Activated CD8-positive, alpha-beta T cell treated with anti-CD3 and anti-CD28 coated beads for 36 hours (primary cell): ENCODE measurements at regions not wholly inside any gene's neighbourhood (a gene's known extent, or its start where the extent isn't known, plus 50 kb on each side); places are given as distances from the start of the nearest gene placed in this dataset.

ENCODE experiments used
- ATAC-seq: fragments of 200-7000 bp; cut with Tn5 transposase; one replicate; pipeline ENCODE4 v1.10.0; 2021; ENCODE audit warnings: mild to moderate bottlenecking, moderate library complexity
- CTCF ChIA-PET: fragments of 350-600 bp; sonication (Branson Sonifier 250); formaldehyde crosslinking; loops from one replicate; lab custom pipeline; 2021; ENCODE audit warnings: antibody characterized with exemption; lab: Charles Lee
- POLR2A ChIA-PET: fragments of 350-600 bp; sonication (Branson Sonifier 250); formaldehyde crosslinking; loops from one replicate; lab custom pipeline; 2021; ENCODE audit warnings: antibody characterized with exemption; lab: Charles Lee
- DNase-seq: peaks from one replicate; pipeline ENCODE4 v3.0.0-alpha.2; 2020
- H3K27ac Mint-ChIP-seq: one replicate; pipeline ENCODE4 v1.8.0; 2021; ENCODE audit warnings: mild to moderate bottlenecking, mixed read lengths
- H3K27me3 Mint-ChIP-seq: one replicate; pipeline ENCODE4 v1.8.0; 2021; ENCODE audit warnings: mixed read lengths
- H3K36me3 Mint-ChIP-seq: one replicate; pipeline ENCODE4 v1.8.0; 2021; ENCODE audit warnings: low read depth, mixed read lengths
- H3K4me1 Mint-ChIP-seq: one replicate; pipeline ENCODE4 v1.8.0; 2021; ENCODE audit warnings: low read depth, mixed read lengths
- H3K4me3 Mint-ChIP-seq: one replicate; pipeline ENCODE4 v1.8.0; 2021; ENCODE audit warnings: mild to moderate bottlenecking, moderate library complexity, mixed read lengths
- H3K9me3 Mint-ChIP-seq: one replicate; pipeline ENCODE4 v1.8.0; 2021; ENCODE audit warnings: mixed read lengths
- CTCF ChIP-seq: fragments of 200-600 bp; IDR thresholded peaks from one replicate; pipeline ENCODE4 v1.8.0; 2022; ENCODE audit warnings: antibody characterized with exemption, mild to moderate bottlenecking
- intact Hi-C: fragments of 100-400 bp; cut with micrococcal nuclease; formaldehyde crosslinking; loops from one replicate; pipeline ENCODE4 v1.10.0; 2022

GRCh38 chr1:192003295-192004077 is 154.8 kb upstream of the RGS18 start:
- Mint-ChIP-seq H3K4me1 (no peaks in the 10 kb centered on the region), H3K27ac (no peak overlapping the region), H3K27me3 (no peaks in the 10 kb centered on the region), H3K4me3 (no peak overlapping the region), H3K9me3 (no peaks in the 10 kb centered on the region), H3K36me3 (no peaks in the 10 kb centered on the region)
- ATAC-seq (no peak), DNase-seq (no peak)
- intact Hi-C loops: no loop called here
- POLR2A ChIA-PET: no interaction called here
- CTCF ChIA-PET: no interaction called here
- TF ChIP-seq CTCF: no peak

GRCh38 chr1:192005976-192006375 is 152.3 kb upstream of the RGS18 start:
- ChIA-PET POLR2A (no interaction called here), CTCF (no interaction called here)
- H3K36me3 Mint-ChIP-seq: no peaks in the 10 kb centered on the region
- DNase-seq (no peak), ATAC-seq (no peak)
- no peak for TF ChIP-seq CTCF
- H3K9me3 Mint-ChIP-seq: no peaks in the 10 kb centered on the region
- no peak overlapping the region for H3K27ac Mint-ChIP-seq
- no peak overlapping the region for H3K4me3 Mint-ChIP-seq
- H3K4me1 Mint-ChIP-seq: no peaks in the 10 kb centered on the region
- intact Hi-C loops: no loop called here
- H3K27me3 Mint-ChIP-seq: no peaks in the 10 kb centered on the region

DNA sequence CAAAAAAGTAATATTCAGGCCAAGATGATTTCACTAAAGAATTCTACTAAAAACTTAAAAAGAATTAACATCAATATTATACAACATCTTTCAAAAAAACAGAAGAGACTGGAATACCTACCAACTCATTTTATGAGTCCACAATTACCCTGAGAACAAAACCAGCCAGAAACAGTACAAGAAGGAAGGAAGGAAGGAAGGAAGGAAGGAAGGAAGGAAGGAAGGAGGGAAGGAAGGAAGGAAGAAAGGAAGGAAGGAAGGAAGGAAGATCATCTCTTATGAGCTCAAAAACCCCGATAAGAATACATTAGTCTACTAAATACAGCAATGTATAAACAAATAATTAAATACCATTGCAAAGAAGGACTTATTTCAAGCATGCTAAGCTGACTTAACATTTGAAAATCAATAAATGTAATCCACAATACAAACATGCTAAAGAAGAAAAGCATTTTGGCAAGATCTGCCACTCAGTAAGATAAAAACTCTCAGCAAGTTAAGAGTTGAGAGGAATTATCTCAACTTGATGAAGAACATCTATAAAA is 149.9 kb upstream of the RGS18 start:
- Mint-ChIP-seq H3K36me3 (no peaks in the 10 kb centered on the region), H3K27me3 (no peaks in the 10 kb centered on the region), H3K4me1 (no peaks in the 10 kb centered on the region), H3K4me3 (no peak overlapping the region), H3K9me3 (no peaks in the 10 kb centered on the region), H3K27ac (no peak overlapping the region)
- DNase-seq (no peak), ATAC-seq (no peak)
- no peak for TF ChIP-seq CTCF
- ChIA-PET CTCF (no interaction called here), POLR2A (no interaction called here)
- intact Hi-C loops: no loop called here

GRCh38 chr1:192010406-192010805 is 147.9 kb upstream of the RGS18 start:
- POLR2A ChIA-PET: no interaction called here
- no peaks in the 10 kb centered on the region for H3K36me3 Mint-ChIP-seq

More at GRCh38 chr1:192010406-192010805, 147.9 kb upstream of the RGS18 start:
- Mint-ChIP-seq H3K4me3 (no peak overlapping the region), H3K9me3 (no peaks in the 10 kb centered on the region), H3K27ac (no peak overlapping the region), H3K27me3 (no peaks in the 10 kb centered on the region), H3K4me1 (no peaks in the 10 kb centered on the region)
- ATAC-seq (no peak), DNase-seq (no peak)
- TF ChIP-seq CTCF: no peak
- CTCF ChIA-PET: no interaction called here
- intact Hi-C loops: no loop called here
